H9 (cell line): ENCODE measurements at regions not wholly inside any gene's neighbourhood (a gene's known extent, or its start where the extent isn't known, plus 50 kb on each side); places are given as distances from the start of the nearest gene placed in this dataset.

Source experiments
- DNase-seq: peaks from one replicate; pipeline ENCODE4 v3.0.0-alpha.2; 2017
- H2AFZ ChIP-seq: one replicate; pipeline ENCODE4 v1.6.1; 2013; ENCODE audit warnings: mild to moderate bottlenecking, low read length, control low read depth, moderate library complexity
- H2AK5ac ChIP-seq: 2 replicates; pipeline ENCODE4 v1.6.1; 2013; ENCODE audit warnings: low read length, control low read depth, mixed read lengths; ENCODE audit not compliant: insufficient read length
- H2BK120ac ChIP-seq: one replicate; pipeline ENCODE4 v1.6.1; 2013; ENCODE audit warnings: low read depth, mild to moderate bottlenecking, low read length, control low read depth, inconsistent platforms; ENCODE audit not compliant: poor library complexity, severe bottlenecking
- H2BK12ac ChIP-seq: 2 replicates; pipeline ENCODE4 v1.6.1; 2013; ENCODE audit warnings: low read length, control low read depth, mixed read lengths, low read depth; ENCODE audit not compliant: insufficient read length
- H2BK15ac ChIP-seq: 2 replicates; pipeline ENCODE4 v1.6.1; 2013; ENCODE audit warnings: low read depth, low read length, control low read depth
- H2BK20ac ChIP-seq: one replicate; pipeline ENCODE4 v1.6.1; 2013; ENCODE audit warnings: low read depth, mild to moderate bottlenecking, low read length, control low read depth, inconsistent platforms; ENCODE audit not compliant: poor library complexity, severe bottlenecking
- H2BK5ac ChIP-seq: 2 replicates; pipeline ENCODE4 v1.6.1; 2013; ENCODE audit warnings: low read length, control low read depth, mixed read lengths; ENCODE audit not compliant: insufficient read length
- H3K14ac ChIP-seq: 2 replicates; pipeline ENCODE4 v1.6.1; 2013; ENCODE audit warnings: low read length, control low read depth; ENCODE audit not compliant: insufficient read depth
- H3K18ac ChIP-seq: 2 replicates; pipeline ENCODE4 v1.6.1; 2013; ENCODE audit warnings: low read depth, mild to moderate bottlenecking, mixed read lengths, low read length, control low read depth; ENCODE audit not compliant: insufficient read length
- H3K23ac ChIP-seq: 2 replicates; pipeline ENCODE4 v1.6.1; 2013; ENCODE audit warnings: low read length, control low read depth, mixed read lengths, low read depth; ENCODE audit not compliant: insufficient read length
- H3K23me2 ChIP-seq: 2 replicates; pipeline ENCODE4 v1.6.1; 2013; ENCODE audit warnings: low read depth, mild to moderate bottlenecking, mixed read lengths, low read length, control low read depth; ENCODE audit not compliant: insufficient read length, poor library complexity, severe bottlenecking
- H3K27ac ChIP-seq: 2 replicates; pipeline ENCODE4 v1.5.1; 2013; ENCODE audit warnings: low read length, control low read depth, mixed read lengths, low read depth; ENCODE audit not compliant: insufficient read length
- H3K27me3 ChIP-seq: 2 replicates; pipeline ENCODE4 v1.6.1; 2013; ENCODE audit warnings: low read length, control low read depth, inconsistent platforms; ENCODE audit not compliant: insufficient read depth
- H3K4ac ChIP-seq: 2 replicates; pipeline ENCODE4 v1.6.1; 2013; ENCODE audit warnings: low read depth, mild to moderate bottlenecking, control low read depth, inconsistent platforms, low read length, moderate library complexity
- H3K4me1 ChIP-seq: 2 replicates; pipeline ENCODE4 v1.6.1; 2013; ENCODE audit warnings: low read length, control low read depth, inconsistent platforms; ENCODE audit not compliant: insufficient read depth
- H3K4me2 ChIP-seq: 2 replicates; pipeline ENCODE4 v1.6.1; 2013; ENCODE audit warnings: low read length, control low read depth, mixed read lengths; ENCODE audit not compliant: insufficient read length, insufficient read depth
- H3K56ac ChIP-seq: 2 replicates; pipeline ENCODE4 v1.6.1; 2013; ENCODE audit warnings: low read depth, mild to moderate bottlenecking, mixed read lengths, low read length, control low read depth; ENCODE audit not compliant: insufficient read length
- H3K79me1 ChIP-seq: 2 replicates; pipeline ENCODE4 v1.6.1; 2013; ENCODE audit warnings: low read depth, mild to moderate bottlenecking, moderate library complexity, low read length, control low read depth, inconsistent platforms; ENCODE audit not compliant: insufficient read depth, poor library complexity, severe bottlenecking
- H3K79me2 ChIP-seq: 2 replicates; pipeline ENCODE4 v1.6.1; 2013; ENCODE audit warnings: low read length, control low read depth, inconsistent platforms; ENCODE audit not compliant: insufficient read depth
- H3K9ac ChIP-seq: 2 replicates; pipeline ENCODE4 v1.6.1; 2013; ENCODE audit warnings: low read length, control low read depth, mixed read lengths; ENCODE audit not compliant: insufficient read length; ENCODE audit errors: extremely low read depth
- H3K9me3 ChIP-seq: one replicate; pipeline ENCODE4 v1.6.1; 2013; ENCODE audit warnings: low read depth, low read length, inconsistent platforms; ENCODE audit not compliant: control insufficient read depth
- H3T11ph ChIP-seq: one replicate; pipeline ENCODE4 v1.6.1; 2013; ENCODE audit warnings: mild to moderate bottlenecking, low read length, control low read depth, inconsistent platforms
- H4K20me1 ChIP-seq: one replicate; pipeline ENCODE4 v1.6.1; 2013; ENCODE audit not compliant: control insufficient read depth, insufficient read length, insufficient read depth
- H4K5ac ChIP-seq: 2 replicates; pipeline ENCODE4 v1.6.1; 2013; ENCODE audit warnings: low read depth, mild to moderate bottlenecking, mixed read lengths, low read length, control low read depth; ENCODE audit not compliant: insufficient read length
- H4K8ac ChIP-seq: replicated peaks from 2 replicates; pipeline ENCODE4 v1.6.1; 2013; ENCODE audit warnings: low read length, control low read depth, mixed read lengths, low read depth; ENCODE audit not compliant: insufficient read length
- H4K91ac ChIP-seq: 2 replicates; pipeline ENCODE4 v1.6.1; 2013; ENCODE audit warnings: low read depth, mild to moderate bottlenecking, moderate library complexity, mixed read lengths, low read length, control low read depth; ENCODE audit not compliant: insufficient read length
- H3K27ac Mint-ChIP-seq, 3 experiments: 2 replicates in 2 of 3; 3 replicates in 1 of 3; pipeline ENCODE4 v1.8.0; 2020 to 2021; ENCODE audit warnings: mixed read lengths in 3 of 3, mild to moderate bottlenecking in 1 of 3, moderate library complexity in 1 of 3
- H3K27me3 Mint-ChIP-seq: 2 replicates; pipeline ENCODE4 v1.8.0; 2021; ENCODE audit warnings: low read depth, mild to moderate bottlenecking, moderate library complexity, mixed read lengths
- H3K36me3 Mint-ChIP-seq, 3 experiments: 2 replicates in 2 of 3; 3 replicates in 1 of 3; pipeline ENCODE4 v1.8.0; 2020 to 2021; ENCODE audit warnings: low read depth in 3 of 3, mixed read lengths in 3 of 3; ENCODE audit not compliant: insufficient read depth in 1 of 3
- H3K4me1 Mint-ChIP-seq, 2 experiments: 2 replicates each; pipeline ENCODE4 v1.8.0; 2020; ENCODE audit warnings: mixed read lengths in 2 of 2
- H3K4me3 Mint-ChIP-seq, 2 experiments: 2 replicates in 1 of 2; 3 replicates in 1 of 2; pipeline ENCODE4 v1.8.0; 2020 to 2021; ENCODE audit warnings: mild to moderate bottlenecking in 2 of 2, mixed read lengths in 2 of 2, moderate library complexity in 1 of 2
- H3K9me3 Mint-ChIP-seq, 2 experiments: 2 replicates in 1 of 2; 3 replicates in 1 of 2; pipeline ENCODE4 v1.8.0; 2020; ENCODE audit warnings: mild to moderate bottlenecking in 2 of 2, mixed read lengths in 2 of 2, moderate library complexity in 1 of 2
- WGBS: extraction: QIAGEN DNeasy Blood & Tissue Kit; methylation state at CpG from one replicate; pipeline ENCODE4 v1.1.7; 2013; ENCODE audit warnings: missing lambda C conversion rate, low lambda C conversion rate, mixed read lengths; ENCODE audit not compliant: insufficient read length; ENCODE audit errors: extremely low coverage; 5-methylcytosine and 5-hydroxymethylcytosine counted together
- TF ChIP-seq, protein P1 (sequence below): fragments of 200-600 bp; sonication (generic); conservative IDR thresholded peaks from 3 replicates; pipeline ENCODE4 v1.8.0; 2021; ENCODE audit warnings: antibody characterized with exemption, mild to moderate bottlenecking

DNA sequence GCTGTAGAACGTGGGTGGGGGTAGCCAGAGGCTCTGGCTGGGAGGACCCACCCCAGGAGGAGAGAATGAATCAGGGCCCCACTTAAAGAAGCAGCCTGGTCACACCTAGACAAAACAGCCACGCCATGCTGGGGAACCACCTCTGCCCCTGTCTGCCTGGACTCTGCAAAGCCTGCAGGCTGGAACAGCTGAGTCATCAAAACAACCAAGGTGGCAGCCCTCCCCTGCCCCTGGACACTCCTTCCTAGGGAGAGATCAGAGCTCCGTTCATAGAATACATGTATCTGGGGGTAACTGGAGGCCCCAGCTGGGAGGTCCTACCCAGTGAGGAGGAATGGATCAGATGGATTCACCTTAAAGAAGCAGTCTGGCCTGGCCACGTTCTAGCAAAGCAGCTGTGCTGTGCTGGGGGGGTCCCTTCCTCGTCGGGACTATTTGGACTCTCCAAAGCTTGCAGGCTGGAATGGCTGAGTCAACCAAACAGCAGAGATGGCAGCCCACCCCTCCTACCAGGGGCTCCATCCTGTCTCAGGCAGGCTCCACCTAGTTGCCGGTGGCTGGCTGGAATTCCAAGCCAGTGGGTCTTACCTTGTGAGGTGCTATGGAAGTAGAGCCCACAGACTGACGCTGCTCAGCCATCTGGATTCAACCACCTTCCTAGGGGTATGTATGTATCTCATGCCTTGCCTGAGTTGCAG, 50.5 kb upstream of the NT5C1B start:
- H3K4me3 Mint-ChIP-seq, result no peak overlapping the region
- no peak overlapping the region for H3K14ac ChIP-seq
- H4K5ac ChIP-seq, result no peak overlapping the region
- peaks cover 1 to 25% (median 1%) of the 10 kb centered on the region in 3 experiments; a peak in 4 of 7 replicates for H3K36me3 Mint-ChIP-seq
- H3K23me2 ChIP-seq, result no peaks in the 10 kb centered on the region
- no peak overlapping the region for H3T11ph ChIP-seq
- H3K4ac ChIP-seq, result no peak overlapping the region
- no peaks in the 10 kb centered on the region for H3K79me1 ChIP-seq
- no peaks in the 10 kb centered on the region for H3K9me3 ChIP-seq
- no peak overlapping the region for H4K8ac ChIP-seq
- H3K27me3 Mint-ChIP-seq, result no peaks in the 10 kb centered on the region
- WGBS, result no CpG with 5 or more reads among the region's 8 CpGs
- no peak overlapping the region for H3K23ac ChIP-seq
- peaks cover 24 to 25% of the 10 kb centered on the region in 2 experiments for H3K4me1 Mint-ChIP-seq
- no peak overlapping the region for H2BK20ac ChIP-seq
- no peak overlapping the region for H2AFZ ChIP-seq
- TF ChIP-seq, protein P1, sequence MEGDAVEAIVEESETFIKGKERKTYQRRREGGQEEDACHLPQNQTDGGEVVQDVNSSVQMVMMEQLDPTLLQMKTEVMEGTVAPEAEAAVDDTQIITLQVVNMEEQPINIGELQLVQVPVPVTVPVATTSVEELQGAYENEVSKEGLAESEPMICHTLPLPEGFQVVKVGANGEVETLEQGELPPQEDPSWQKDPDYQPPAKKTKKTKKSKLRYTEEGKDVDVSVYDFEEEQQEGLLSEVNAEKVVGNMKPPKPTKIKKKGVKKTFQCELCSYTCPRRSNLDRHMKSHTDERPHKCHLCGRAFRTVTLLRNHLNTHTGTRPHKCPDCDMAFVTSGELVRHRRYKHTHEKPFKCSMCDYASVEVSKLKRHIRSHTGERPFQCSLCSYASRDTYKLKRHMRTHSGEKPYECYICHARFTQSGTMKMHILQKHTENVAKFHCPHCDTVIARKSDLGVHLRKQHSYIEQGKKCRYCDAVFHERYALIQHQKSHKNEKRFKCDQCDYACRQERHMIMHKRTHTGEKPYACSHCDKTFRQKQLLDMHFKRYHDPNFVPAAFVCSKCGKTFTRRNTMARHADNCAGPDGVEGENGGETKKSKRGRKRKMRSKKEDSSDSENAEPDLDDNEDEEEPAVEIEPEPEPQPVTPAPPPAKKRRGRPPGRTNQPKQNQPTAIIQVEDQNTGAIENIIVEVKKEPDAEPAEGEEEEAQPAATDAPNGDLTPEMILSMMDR, result no peak
- no peak overlapping the region for H4K91ac ChIP-seq
- no peak overlapping the region for H3K56ac ChIP-seq
- no peak overlapping the region for H3K27ac ChIP-seq
- no peak overlapping the region for H2BK120ac ChIP-seq
- H2BK15ac ChIP-seq, result no peak overlapping the region
- H3K27ac Mint-ChIP-seq, result no peak overlapping the region
- no peak overlapping the region for H2BK12ac ChIP-seq
- no peaks in the 10 kb centered on the region for H3K79me2 ChIP-seq
- no peak overlapping the region for H3K18ac ChIP-seq
- no peak overlapping the region for H2BK5ac ChIP-seq
- no peak for DNase-seq
- no peaks in the 10 kb centered on the region for H3K27me3 ChIP-seq
- no peak overlapping the region for H3K9ac ChIP-seq
- H3K4me1 ChIP-seq, result peaks cover 6% of the 10 kb centered on the region
- no peak overlapping the region for H3K4me2 ChIP-seq
- peaks cover 16 to 30% of the 10 kb centered on the region in 2 experiments for H3K9me3 Mint-ChIP-seq
- no peak overlapping the region for H2AK5ac ChIP-seq
- H4K20me1 ChIP-seq, result no peaks in the 10 kb centered on the region
